Vagina (tissue), 2 donors: ENCODE measurements at regions not wholly inside any gene's neighbourhood (a gene's known extent, or its start where the extent isn't known, plus 50 kb on each side); places are given as distances from the start of the nearest gene placed in this dataset.
A peak's percentile ranks its signal among the peaks of the same experiment; 100 is the strongest.
"Not testable (repeated sequence)": the region's sequence is repeated elsewhere in the genome, so short reads cannot be mapped to it uniquely, and the experiment has no call there.

Experiments used
- DNase-seq, 2 donors: peaks; one replicate each; pipeline ENCODE4 v3.0.0-alpha.2; 2017; ENCODE audit errors: extremely low spot score in 2 of 2
- H3K27ac ChIP-seq: fragments of 200-600 bp; sonication (generic); one replicate; pipeline ENCODE4 v1.5.1; 2019
- H3K27me3 ChIP-seq: fragments of 200-600 bp; sonication (generic); one replicate; pipeline ENCODE4 v1.5.1; 2019
- H3K36me3 ChIP-seq, 2 donors: fragments of 200-600 bp; sonication (generic); one replicate each; pipeline ENCODE4 v1.5.1; 2017 to 2019
- H3K4me1 ChIP-seq: fragments of 200-600 bp; sonication (generic); one replicate; pipeline ENCODE4 v1.5.1; 2019
- H3K4me3 ChIP-seq, 2 donors: fragments of 200-600 bp; sonication (generic); 1 replicate in 1 of 2; 2 replicates in 1 of 2; pipeline ENCODE4 v1.5.1; 2016 to 2019
- H3K9me3 ChIP-seq: fragments of 200-600 bp; sonication (generic); one replicate; pipeline ENCODE4 v1.5.1; 2019
- CTCF ChIP-seq, 3 experiments: fragments of 450-650 bp in 2 of 3; fragments of 200-600 bp in 1 of 3; sonication (generic) in 1 of 3; IDR thresholded peaks; one replicate each; pipeline ENCODE4 v1.5.1; 2017 to 2019; ENCODE audit warnings: antibody characterized with exemption in 3 of 3, mild to moderate bottlenecking in 2 of 3, moderate library complexity in 2 of 3
- POLR2A ChIP-seq, 2 donors: fragments of 450-650 bp; IDR thresholded peaks; one replicate each; pipeline ENCODE4 v1.6.1; 2017; ENCODE audit warnings: antibody characterized with exemption in 2 of 2, mild to moderate bottlenecking in 2 of 2, moderate library complexity in 2 of 2
- POLR2AphosphoS5 ChIP-seq, 2 donors: sonication (generic); formaldehyde crosslinking; IDR thresholded peaks; one replicate each; pipeline ENCODE4 v1.9.0; 2017; ENCODE audit warnings: antibody characterized with exemption in 2 of 2, mild to moderate bottlenecking in 2 of 2, low read depth in 1 of 2; ENCODE audit not compliant: insufficient read depth in 1 of 2
- intact Hi-C: fragments of 100-400 bp; cut with DNase I; formaldehyde crosslinking; loops from one replicate; pipeline ENCODE4 v1.15.1; 2023

DNA sequence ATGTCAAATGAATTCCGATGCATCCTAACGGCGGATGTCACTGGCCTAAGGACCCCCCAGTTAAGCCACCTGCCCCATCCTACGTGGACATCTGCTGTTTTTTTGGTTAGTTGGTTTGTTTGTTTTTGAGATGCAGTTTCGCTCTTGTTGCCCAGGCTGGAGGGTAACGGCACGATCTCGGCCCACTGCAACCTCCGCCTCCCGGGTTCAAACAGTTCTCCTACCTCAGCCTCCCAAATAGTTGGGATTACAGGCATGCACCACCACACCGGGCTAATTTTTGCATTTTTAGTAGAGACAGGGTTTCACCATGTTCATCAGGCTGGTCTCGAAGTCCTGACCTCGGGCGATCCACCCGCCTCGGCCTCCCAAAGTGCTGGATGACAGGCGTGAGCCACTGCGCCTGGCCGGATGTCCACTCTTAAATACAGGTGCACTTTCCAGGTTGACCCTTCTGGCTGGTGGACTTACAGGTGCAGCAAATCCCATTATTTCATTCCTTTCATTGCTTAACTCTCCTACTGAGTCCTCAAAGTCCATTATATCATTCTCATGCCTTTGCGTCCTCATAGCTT is 206.2 kb downstream of the CRLF2 start:
- H3K36me3 ChIP-seq: no peaks in the 10 kb centered on the region
- H3K4me3 ChIP-seq: no peak overlapping the region
- no peak for TF ChIP-seq POLR2AphosphoS5 (IDR thresholded peaks at IDR 0.05; ENCODE audit: insufficient read depth in 1 of 2, low read depth in 1 of 2)
- no peak for TF ChIP-seq CTCF (IDR thresholded peaks at IDR 0.05)
- no peak for TF ChIP-seq POLR2A (IDR thresholded peaks at IDR 0.05)
- H3K9me3 ChIP-seq: no peaks in the 10 kb centered on the region
- no peaks in the 10 kb centered on the region for H3K27me3 ChIP-seq
- H3K27ac ChIP-seq: no peak overlapping the region
- H3K4me1 ChIP-seq: no peaks in the 10 kb centered on the region
- DNase-seq: no peak
- intact Hi-C loops: no loop called here

DNA sequence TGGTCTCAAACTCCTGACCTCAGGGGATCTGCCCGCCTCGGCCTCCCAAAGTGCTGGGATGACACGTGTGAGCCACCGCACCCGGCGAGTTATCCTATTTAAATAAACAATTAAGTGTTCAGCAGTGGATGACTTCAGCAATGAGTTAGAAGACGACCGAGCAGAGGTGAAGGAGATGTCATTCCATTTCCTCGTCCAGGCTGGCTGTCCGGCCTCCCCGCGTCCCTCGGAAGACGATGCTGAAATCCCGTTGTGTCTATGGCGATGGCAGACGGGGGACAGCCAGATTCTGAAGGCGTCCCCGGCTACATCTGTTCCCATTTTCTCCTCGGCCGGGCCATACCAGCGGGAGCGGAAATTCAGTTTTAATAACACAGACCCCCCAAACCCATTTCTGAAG is 209.8 kb downstream of the CRLF2 start:
- H3K36me3 ChIP-seq: no peaks in the 10 kb centered on the region
- intact Hi-C loops: no loop called here
- H3K27ac ChIP-seq: no peak overlapping the region
- DNase-seq: no peak
- no peaks in the 10 kb centered on the region for H3K9me3 ChIP-seq
- no peak overlapping the region for H3K4me3 ChIP-seq
- no peak for TF ChIP-seq POLR2A (IDR thresholded peaks at IDR 0.05)
- TF ChIP-seq POLR2AphosphoS5 (IDR thresholded peaks at IDR 0.05; ENCODE audit: insufficient read depth in 1 of 2, low read depth in 1 of 2): no peak
- TF ChIP-seq CTCF (IDR thresholded peaks at IDR 0.05): no peak
- H3K27me3 ChIP-seq: no peaks in the 10 kb centered on the region
- H3K4me1 ChIP-seq: no peaks in the 10 kb centered on the region

DNA sequence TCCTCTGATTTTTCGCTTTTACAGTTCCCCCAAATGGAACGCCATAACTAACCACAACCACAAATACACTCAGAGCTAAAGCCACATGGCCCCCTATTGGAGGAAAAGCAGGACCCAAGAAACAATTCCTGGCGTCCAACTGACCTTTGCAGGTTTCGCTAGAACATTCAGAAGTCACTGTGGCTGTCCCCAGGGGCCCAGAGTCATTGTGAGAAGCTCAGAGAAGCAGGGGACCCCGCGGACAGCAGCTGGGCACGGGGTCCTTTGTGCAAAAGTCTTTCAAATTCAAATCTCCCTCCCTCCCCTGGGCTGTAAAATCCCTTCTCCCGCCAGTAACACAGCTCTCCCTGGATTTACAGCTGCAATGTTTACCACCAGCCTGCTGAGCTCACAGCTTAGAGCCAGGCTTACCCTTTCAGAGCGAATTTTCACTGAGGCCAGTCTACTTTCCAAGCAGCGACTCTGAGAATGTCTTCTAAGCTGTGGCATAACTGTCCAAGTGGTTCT is 214.8 kb downstream of the CRLF2 start:
- no peak for DNase-seq
- H3K4me3 ChIP-seq: no peak overlapping the region
- H3K4me1 ChIP-seq: no peaks in the 10 kb centered on the region
- H3K27me3 ChIP-seq: no peaks in the 10 kb centered on the region
- H3K27ac ChIP-seq: no peak overlapping the region
- H3K36me3 ChIP-seq: no peaks in the 10 kb centered on the region
- intact Hi-C loops: loop anchor here (10.0 kb wide), 1 partner anchor 1607 kb away; no protein-coding TSS in a partner anchor
- H3K9me3 ChIP-seq: no peaks in the 10 kb centered on the region
- TF ChIP-seq POLR2A (IDR thresholded peaks at IDR 0.05) (no peak), POLR2AphosphoS5 (IDR thresholded peaks at IDR 0.05; ENCODE audit: insufficient read depth in 1 of 2, low read depth in 1 of 2) (no peak), CTCF (IDR thresholded peaks at IDR 0.05) (no peak)

DNA sequence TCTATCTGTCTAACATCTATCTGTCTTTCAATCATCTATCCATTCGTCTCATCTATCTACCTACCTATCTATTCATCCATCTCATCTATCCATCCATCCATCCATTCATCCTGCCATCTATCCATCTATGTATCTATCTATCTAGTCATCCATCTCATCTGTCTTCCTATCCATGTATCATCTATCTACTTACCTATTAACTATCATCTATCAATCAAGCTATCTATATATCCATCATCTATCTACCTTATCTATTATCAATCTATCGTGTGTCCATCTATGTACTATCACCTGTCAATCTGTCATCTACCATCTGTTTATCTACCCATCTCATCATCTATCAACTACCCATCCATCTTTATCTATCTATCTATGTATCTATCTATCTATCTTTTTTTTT is 217.7 kb downstream of the CRLF2 start:
- peaks cover 8% of the 10 kb centered on the region for H3K4me1 ChIP-seq
- H3K4me3 ChIP-seq: no peak overlapping the region
- DNase-seq: no peak
- TF ChIP-seq POLR2AphosphoS5 (IDR thresholded peaks at IDR 0.05; ENCODE audit: insufficient read depth in 1 of 2, low read depth in 1 of 2) (no peak), POLR2A (IDR thresholded peaks at IDR 0.05) (no peak), CTCF (IDR thresholded peaks at IDR 0.05) (no peak)
- no peaks in the 10 kb centered on the region for H3K27me3 ChIP-seq
- no peaks in the 10 kb centered on the region for H3K36me3 ChIP-seq
- no peaks in the 10 kb centered on the region for H3K9me3 ChIP-seq
- intact Hi-C loops: loop anchor here (10.0 kb wide), 1 partner anchor 1610 kb away; no protein-coding TSS in a partner anchor
- no peak overlapping the region for H3K27ac ChIP-seq

- H3K27ac ChIP-seq: peak overlapping the region; percentile 53
- no peaks in the 10 kb centered on the region for H3K9me3 ChIP-seq
- intact Hi-C loops: loop anchor here (10.0 kb wide), 1 partner anchor 1615 kb away; no protein-coding TSS in a partner anchor
- H3K36me3 ChIP-seq: no peaks in the 10 kb centered on the region
- H3K27me3 ChIP-seq: no peaks in the 10 kb centered on the region
- DNase-seq: peak in 1 of 2 donors; percentile 97
- H3K4me1 ChIP-seq: peaks cover 13% of the 10 kb centered on the region
- peak overlapping the region; percentile 39 to 42 for H3K4me3 ChIP-seq
- peak in 1 of 2 donors; percentile 72 for TF ChIP-seq POLR2AphosphoS5 (IDR thresholded peaks at IDR 0.05; ENCODE audit: insufficient read depth in 1 of 2, low read depth in 1 of 2)
- no peak for TF ChIP-seq CTCF (IDR thresholded peaks at IDR 0.05)
These were observed 222.4 kb downstream of the CRLF2 start for GRCh38 chrX:989959-990510.

DNA sequence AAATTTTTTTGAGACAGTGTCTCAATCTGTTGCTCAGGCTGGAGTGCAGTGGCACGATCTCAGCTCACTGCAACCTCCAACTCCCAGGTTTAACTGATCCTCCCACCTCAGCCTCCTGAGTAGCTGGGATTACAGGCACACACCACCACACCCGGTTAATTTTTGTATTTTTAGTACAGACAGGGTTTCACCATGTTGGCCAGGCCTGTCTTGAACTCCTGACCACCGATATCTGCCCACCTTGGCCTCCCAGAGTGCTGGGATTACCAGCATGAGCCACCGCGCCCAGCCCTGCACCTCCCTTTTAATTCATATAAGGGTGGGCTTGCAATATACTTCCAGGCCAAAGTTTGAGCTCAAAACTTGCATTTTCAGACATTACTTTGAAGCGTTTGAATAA is 223.9 kb downstream of the CRLF2 start:
- H3K36me3 ChIP-seq, intact Hi-C loops, H3K27ac ChIP-seq, H3K27me3 ChIP-seq, H3K9me3 ChIP-seq, H3K4me3 ChIP-seq, DNase-seq: not testable (repeated sequence)
- H3K4me1 ChIP-seq: peaks cover 13% of the 10 kb centered on the region
